NCI-H2227 (cell line): ENCODE measurements at regions not wholly inside any gene's neighbourhood (a gene's known extent, or its start where the extent isn't known, plus 50 kb on each side); places are given as distances from the start of the nearest gene placed in this dataset.

Experiments used
- DNase-seq: peaks from one replicate; lab custom pipeline; 2025; ENCODE audit not compliant: unreplicated experiment; lab: John Stamatoyannopoulos, UW

DNA sequence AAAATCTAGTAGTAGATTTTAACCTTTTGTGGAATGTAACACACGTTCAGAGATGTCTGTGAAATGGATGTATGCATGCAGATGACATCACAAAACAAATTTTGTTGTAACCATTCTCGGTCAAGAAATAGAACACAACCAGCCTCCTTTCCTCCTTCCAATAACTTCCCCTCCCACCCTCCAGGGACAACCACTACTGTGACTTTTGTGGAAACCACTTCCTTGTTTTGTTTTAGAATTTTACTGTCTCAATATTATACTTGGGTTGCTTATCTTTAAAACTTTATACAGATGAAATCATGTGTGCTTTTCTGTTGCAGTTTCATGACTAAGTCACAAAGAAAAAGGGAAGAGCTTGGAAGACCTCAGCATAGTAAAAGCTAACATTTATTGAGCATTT is 189.4 kb upstream of the NCAM1 start:
- no peak for DNase-seq

- DNase-seq, result no peak
Measured at GRCh38 chr11:112773264-112773663, 188.0 kb upstream of the NCAM1 start.

DNA sequence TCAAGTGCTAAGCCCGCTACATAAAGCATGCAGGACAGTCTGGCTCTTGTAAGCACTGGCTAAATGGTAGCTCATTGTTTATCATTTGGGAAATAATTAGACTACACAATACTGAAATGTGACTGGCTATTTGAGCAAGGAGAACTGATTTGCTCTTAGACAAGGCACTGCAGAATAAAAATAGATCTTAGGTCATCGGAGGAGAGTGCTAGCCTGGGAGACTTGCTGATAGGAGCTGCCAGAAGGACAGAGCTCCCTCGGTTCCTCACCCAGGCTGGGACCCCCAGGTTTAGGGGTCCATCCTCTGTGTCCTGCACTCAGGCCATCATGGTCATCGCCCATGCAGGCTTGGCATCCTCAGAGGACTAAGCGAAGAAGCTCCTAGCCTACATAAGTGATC is 184.4 kb upstream of the NCAM1 start:
- no peak for DNase-seq

- peak; percentile 67 for DNase-seq
Measured at GRCh38 chr11:112777283-112777751, 183.9 kb upstream of the NCAM1 start.

DNA sequence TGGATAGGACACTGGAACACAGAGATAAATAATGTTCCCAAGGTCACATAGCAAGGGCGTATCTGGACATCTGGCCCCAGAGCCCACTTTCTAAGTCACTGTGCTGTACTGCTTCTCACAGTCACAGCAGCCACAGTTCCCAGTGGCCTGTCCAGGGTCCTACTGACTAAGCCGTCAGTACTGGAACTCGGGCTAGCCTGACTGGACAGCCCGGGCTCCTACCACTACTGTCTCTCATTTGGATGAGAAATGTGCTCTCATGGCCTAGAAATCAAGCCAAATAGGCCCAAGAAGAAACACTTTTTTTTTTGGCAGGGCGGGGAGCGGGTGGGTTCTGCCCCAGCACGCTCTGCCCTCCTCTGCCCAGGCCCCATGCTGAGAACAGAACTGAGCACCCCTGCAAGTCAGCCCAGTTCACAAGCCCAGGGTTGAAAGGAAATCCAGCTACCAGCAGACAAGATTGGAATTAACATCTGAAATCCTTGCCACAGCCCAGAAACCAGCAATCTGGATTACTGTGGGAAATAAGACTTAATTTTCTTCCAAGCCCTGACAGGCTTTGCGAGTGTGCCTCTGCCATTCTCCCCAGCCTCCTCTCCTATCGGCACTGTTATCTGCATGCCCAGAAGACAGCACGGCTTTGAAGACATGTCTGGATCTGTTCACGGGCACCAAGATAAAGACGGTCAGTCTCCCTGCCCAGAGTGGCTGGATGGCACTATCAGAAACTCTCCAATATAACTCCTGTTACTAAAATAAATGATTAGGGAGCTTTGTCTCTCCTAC is 182.9 kb upstream of the NCAM1 start:
- DNase-seq, result no peak

DNA sequence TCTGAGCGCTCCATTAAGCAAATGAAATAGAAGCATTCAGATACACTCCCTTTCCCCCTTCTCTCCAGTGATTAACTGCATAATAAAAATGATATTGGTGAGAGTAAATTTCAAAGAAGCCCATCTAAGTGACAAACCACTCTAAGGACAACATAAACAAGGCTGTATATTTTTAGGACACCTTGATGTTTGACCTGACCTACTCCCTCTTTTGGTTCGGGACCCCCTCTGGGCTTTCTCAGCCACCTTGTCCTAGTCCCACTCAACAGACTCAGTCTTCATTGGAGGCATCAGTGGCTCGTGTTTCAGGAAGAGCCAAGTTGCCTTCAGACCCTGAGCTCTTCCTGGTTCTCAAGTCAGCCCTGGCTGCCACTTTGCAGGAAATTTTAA is 182.3 kb upstream of the NCAM1 start:
- DNase-seq, result no peak

- no peak for DNase-seq
Measured at GRCh38 chr11:112780351-112781087, 180.7 kb upstream of the NCAM1 start.

GRCh38 chr11:112783945-112784322 is 177.3 kb upstream of the NCAM1 start:
- no peak for DNase-seq

- peak; percentile 89 for DNase-seq
Measured at GRCh38 chr11:112784323-112785073, 176.7 kb upstream of the NCAM1 start.

GRCh38 chr11:112785149-112785548 is 176.1 kb upstream of the NCAM1 start:
- DNase-seq, result no peak

GRCh38 chr11:112785719-112786118 is 175.5 kb upstream of the NCAM1 start:
- no peak for DNase-seq

- no peak for DNase-seq
Measured at GRCh38 chr11:112786196-112786595, 175.0 kb upstream of the NCAM1 start.

- no peak for DNase-seq
Measured at GRCh38 chr11:112786886-112787530, 174.2 kb upstream of the NCAM1 start.

GRCh38 chr11:112789481-112789880 is 171.7 kb upstream of the NCAM1 start:
- no peak for DNase-seq

DNA sequence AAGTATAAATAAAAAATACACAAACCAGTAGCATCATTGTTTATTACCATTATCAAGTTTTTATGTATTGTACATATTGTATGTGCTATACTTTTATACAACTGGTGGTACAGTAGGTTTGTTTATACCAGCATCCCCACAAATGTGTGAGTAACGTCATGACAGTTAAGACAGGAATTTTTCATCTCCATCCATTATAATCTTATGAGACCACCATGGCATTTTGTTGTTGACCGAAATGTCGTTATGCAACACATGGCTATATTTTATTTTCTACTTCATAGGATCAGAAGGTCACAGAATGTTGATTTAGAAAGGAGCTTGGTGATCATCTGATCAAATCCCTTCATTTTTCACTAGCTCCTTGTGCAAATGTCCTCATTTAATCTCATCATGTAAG is 170.9 kb upstream of the NCAM1 start:
- DNase-seq, result no peak

DNA sequence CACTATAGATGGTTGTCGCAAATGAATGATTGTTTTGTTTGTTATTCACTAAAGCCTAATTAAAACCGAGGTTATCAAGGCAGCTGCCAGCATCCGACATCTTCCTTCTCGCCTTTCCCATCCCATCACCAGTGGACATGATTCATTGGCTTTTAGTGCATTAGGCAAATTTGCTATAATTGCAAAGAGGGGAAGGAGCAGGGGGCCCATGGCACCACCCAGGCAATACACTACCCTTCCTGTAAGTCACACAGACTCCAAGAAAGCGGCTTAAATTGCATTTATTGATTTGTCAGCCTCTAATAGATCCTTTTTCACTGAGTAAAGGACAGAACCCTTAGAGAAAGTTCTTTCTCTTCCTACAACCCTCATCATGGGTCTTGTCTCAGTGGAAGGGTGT is 169.2 kb upstream of the NCAM1 start:
- no peak for DNase-seq

DNA sequence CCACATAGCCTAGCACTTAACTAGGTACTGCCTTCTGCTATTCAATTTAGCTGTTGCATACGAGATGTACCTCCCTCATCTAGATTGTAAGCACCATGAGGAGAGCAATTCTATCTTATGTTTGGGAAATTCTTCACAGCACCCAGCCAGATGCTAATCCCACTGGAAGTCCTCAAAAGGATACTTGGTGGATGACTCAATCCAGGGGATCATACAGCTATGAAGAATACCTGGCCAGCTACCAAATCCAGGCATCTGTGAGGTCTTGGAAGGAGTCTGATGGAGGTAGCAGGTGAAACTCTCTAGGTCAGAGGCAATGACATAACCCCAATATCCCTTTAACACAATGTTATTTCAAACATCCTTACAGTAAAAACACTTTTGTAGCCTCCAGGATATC is 167.8 kb upstream of the NCAM1 start:
- no peak for DNase-seq

- DNase-seq, result no peak
Measured at GRCh38 chr11:112794331-112794846, 166.8 kb upstream of the NCAM1 start.

- peak; percentile 18 for DNase-seq
Measured at GRCh38 chr11:112795142-112795815, 165.9 kb upstream of the NCAM1 start.

GRCh38 chr11:112795911-112796649 is 165.1 kb upstream of the NCAM1 start:
- peak; percentile 5 for DNase-seq
